HepG2 (cell line): ENCODE measurements at regions not wholly inside any gene's neighbourhood (a gene's known extent, or its start where the extent isn't known, plus 50 kb on each side); places are given as distances from the start of the nearest gene placed in this dataset.

Experiments
- ATAC-seq: fragments of 200-7000 bp; cut with Tn5 transposase; 3 replicates; pipeline ENCODE4 v1.9.1; 2020; ENCODE audit warnings: mild to moderate bottlenecking, moderate library complexity
- BruUV-seq: library from RNA; stranded (reverse); fragments of 400-500 nt; replicated peaks from 2 replicates; lab custom pipeline; 2021; lab: Mats Ljungman, UMichigan
- CTCF ChIA-PET: fragments of 300-600 bp; formaldehyde crosslinking; extraction: SDS; loops from one replicate; lab custom pipeline; 2021; ENCODE audit warnings: low total read pairs, inconsistent platforms, low intra/inter-chr PET ratio; lab: Yijun Ruan, JAX
- POLR2A ChIA-PET: fragments of 350-600 bp; sonication (Branson Sonifier 250); formaldehyde crosslinking; loops from one replicate; lab custom pipeline; 2020; ENCODE audit warnings: antibody characterized with exemption, inconsistent platforms; lab: Yijun Ruan, JAX
- DNase-seq: peaks from one replicate; pipeline ENCODE4 v3.0.0-alpha.2; 2015; ENCODE audit warnings: low spot score
- FAIRE-seq: peaks from 3 replicates; lab custom pipeline; 2011; peaks lifted over from hg19 to GRCh38; lab: Jason Lieb, UNC
- H2AFZ ChIP-seq: one replicate; pipeline ENCODE4 v1.6.1; 2011; ENCODE audit warnings: low read length, inconsistent platforms
- H3K27ac ChIP-seq: fragments of 300-600 bp; 3 replicates; pipeline ENCODE4 v1.8.0; 2011; ENCODE audit warnings: mixed run types, mild to moderate bottlenecking, mixed read lengths, low read length, inconsistent platforms; ENCODE audit not compliant: insufficient read depth; ENCODE audit errors: extremely low read length
- H3K27me3 ChIP-seq, 2 experiments: fragments of 200-600 bp in 1 of 2; 2 replicates in 1 of 2; 3 replicates in 1 of 2; pipeline versions ENCODE4 v1.6.0 to v1.8.0; 2011; ENCODE audit warnings: low read length in 2 of 2, mild to moderate bottlenecking in 2 of 2, moderate library complexity in 2 of 2, inconsistent platforms in 1 of 2; ENCODE audit not compliant: insufficient read depth in 2 of 2, control insufficient read depth in 1 of 2
- H3K36me3 ChIP-seq, 2 experiments: fragments of 200-600 bp in 1 of 2; replicated peaks in 1 of 2; 2 replicates in 1 of 2; 3 replicates in 1 of 2; pipeline versions ENCODE4 v1.5.1 to v1.8.0; 2011; ENCODE audit warnings: low read length in 2 of 2, inconsistent platforms in 1 of 2; ENCODE audit not compliant: insufficient read depth in 2 of 2, control insufficient read depth in 1 of 2
- H3K4me1 ChIP-seq: 2 replicates; pipeline ENCODE4 v1.5.1; 2012; ENCODE audit warnings: low read length, inconsistent platforms; ENCODE audit not compliant: insufficient read depth
- H3K4me2 ChIP-seq: 2 replicates; pipeline ENCODE4 v1.6.0; 2011; ENCODE audit warnings: low read depth, low read length, inconsistent platforms
- H3K4me3 ChIP-seq, 3 experiments: fragments of 200-600 bp in 1 of 3; sonication (generic), shearing (Covaris generic) in 1 of 3; replicated peaks in 1 of 3; 2 replicates each; pipeline ENCODE4 v1.5.1; 2011 to 2016; ENCODE audit warnings: low read length in 3 of 3, inconsistent platforms in 2 of 3, low read depth in 2 of 3, mild to moderate bottlenecking in 2 of 3, control low read depth in 1 of 3, mixed read lengths in 1 of 3; ENCODE audit not compliant: insufficient read depth in 1 of 3
- H3K79me2 ChIP-seq: one replicate; pipeline ENCODE4 v1.6.1; 2011; ENCODE audit warnings: low read length, inconsistent platforms; ENCODE audit not compliant: insufficient read depth
- H3K9ac ChIP-seq: 2 replicates; pipeline ENCODE4 v1.6.0; 2011; ENCODE audit warnings: mild to moderate bottlenecking, low read depth, low read length, inconsistent platforms; ENCODE audit not compliant: insufficient read depth
- H3K9me3 ChIP-seq: 2 replicates; pipeline ENCODE4 v1.5.1; 2012; ENCODE audit warnings: mild to moderate bottlenecking, low read length
- H4K20me1 ChIP-seq: 2 replicates; pipeline ENCODE4 v1.6.0; 2011; ENCODE audit warnings: inconsistent platforms, mild to moderate bottlenecking, low read length, moderate library complexity; ENCODE audit not compliant: insufficient read depth
- ADNP ChIP-seq: sonication (generic); formaldehyde crosslinking; IDR thresholded peaks from 2 replicates; pipeline ENCODE4 v1.4.0; 2020; ENCODE audit warnings: missing genetic modification reagents
- ARID3A ChIP-seq: IDR thresholded peaks from 2 replicates; pipeline ENCODE4 v1.6.1; 2012; ENCODE audit warnings: low read depth, low read length, improper control_type of control experiment
- MYNN ChIP-seq: sonication (generic); formaldehyde crosslinking; IDR thresholded peaks from 2 replicates; pipeline ENCODE4 v1.4.0; 2020; ENCODE audit warnings: mild to moderate bottlenecking, low read depth, missing genetic modification reagents
- NR2F6 ChIP-seq, 2 experiments: IDR thresholded peaks; 2 replicates each; pipeline ENCODE4 v1.6.1; 2016; ENCODE audit warnings: antibody characterized with exemption in 1 of 2, mild to moderate bottlenecking in 1 of 2
- PREB ChIP-seq: sonication (generic); formaldehyde crosslinking; IDR thresholded peaks from 2 replicates; pipeline ENCODE4 v1.4.0; 2020; ENCODE audit warnings: missing genetic modification reagents
- SAP130 ChIP-seq: IDR thresholded peaks from 2 replicates; pipeline ENCODE4 v1.6.1; 2016; ENCODE audit warnings: low read depth
- SP5 ChIP-seq: IDR thresholded peaks from 2 replicates; pipeline ENCODE4 v1.6.1; 2016; ENCODE audit warnings: low read depth, borderline replicate concordance
- SRSF9 ChIP-seq: fragments of 200-400 bp; formaldehyde crosslinking; IDR thresholded peaks from 2 replicates; pipeline ENCODE4 v1.6.1; 2018; ENCODE audit warnings: borderline replicate concordance, mild to moderate bottlenecking, low read depth, low read length; ENCODE audit not compliant: insufficient read depth, poor library complexity, severe bottlenecking
- ZNF138 ChIP-seq: sonication (generic); formaldehyde crosslinking; IDR thresholded peaks from 2 replicates; pipeline ENCODE4 v1.5.0; 2020; ENCODE audit warnings: mild to moderate bottlenecking, low read depth, missing genetic modification reagents
- ZNF746 ChIP-seq: sonication (generic); formaldehyde crosslinking; IDR thresholded peaks from 2 replicates; pipeline ENCODE4 v1.8.0; 2022; ENCODE audit warnings: mild to moderate bottlenecking, missing genetic modification reagents
- ZNF800 ChIP-seq: sonication (generic); formaldehyde crosslinking; IDR thresholded peaks from 2 replicates; pipeline ENCODE4 v1.4.0; 2020; ENCODE audit warnings: missing genetic modification reagents
- ZSCAN20 ChIP-seq: sonication (generic); formaldehyde crosslinking; IDR thresholded peaks from 2 replicates; pipeline ENCODE4 v1.4.0; 2020; ENCODE audit warnings: missing genetic modification reagents, mild to moderate bottlenecking, borderline replicate concordance
- WGBS: methylation state at CpG from one replicate; pipeline ENCODE4 v1.1.6; 2017; ENCODE audit warnings: low lambda C conversion rate; 5-methylcytosine and 5-hydroxymethylcytosine counted together
- in situ Hi-C: cut with HindIII; loops from 2 replicates; pipeline ENCODE4 v1.10.0; 2017; ENCODE audit warnings: low pct_unique_long_range_greater_than_20kb; ENCODE audit not compliant: extremely low pct_ligation_motif_present
- intact Hi-C: fragments of 100-400 bp; cut with micrococcal nuclease; formaldehyde crosslinking; loops from one replicate; pipeline ENCODE4 v1.10.0; 2022; ENCODE audit not compliant: unreplicated experiment

- no peak overlapping the region for H3K27ac ChIP-seq
- FAIRE-seq (no peak), DNase-seq (no peak), ATAC-seq (no peak)
- WGBS: 0% methylated on average over 1 of the region's 1 CpG
- in situ Hi-C loops: loop anchor here (5.0 kb wide), 1 partner anchor 208 kb away; no protein-coding TSS in a partner anchor
- H4K20me1 ChIP-seq: no peaks in the 10 kb centered on the region
- BruUV-seq: no TSS peak
- ChIA-PET CTCF (no interaction called here), POLR2A (no interaction called here)
- no peaks in the 10 kb centered on the region for H3K36me3 ChIP-seq
- no peak overlapping the region for H3K4me2 ChIP-seq
- H3K4me1 ChIP-seq: no peaks in the 10 kb centered on the region
- H3K9me3 ChIP-seq: no peaks in the 10 kb centered on the region
- H3K27me3 ChIP-seq: no peaks in the 10 kb centered on the region
- intact Hi-C loops: no loop called here
- H3K79me2 ChIP-seq: no peaks in the 10 kb centered on the region
- no peak overlapping the region for H2AFZ ChIP-seq
- no peak overlapping the region for H3K4me3 ChIP-seq
- H3K9ac ChIP-seq: no peak overlapping the region
- TF ChIP-seq ZNF746 (CRISPR knock-in tag) (no peak), ZNF800 (no peak), MYNN (CRISPR knock-in tag) (no peak), SP5 (CRISPR knock-in tag) (no peak), ARID3A (no peak), ZNF138 (CRISPR knock-in tag) (no peak), ADNP (no peak), NR2F6 (IDR thresholded peaks at IDR 0.05) (no peak), NR2F6 (CRISPR knock-in tag; IDR thresholded peaks at IDR 0.05) (no peak), PREB (CRISPR knock-in tag) (no peak), SRSF9 (no peak), ZSCAN20 (no peak), SAP130 (CRISPR knock-in tag) (no peak)
Observed at GRCh38 chr4:111849746-111850284, 295.4 kb upstream of the FAM241A start.
